CD4-positive, alpha-beta T cell treated with Interleukin-6 for 4 hours (primary cell): ENCODE measurements at regions not wholly inside any gene's neighbourhood (a gene's known extent, or its start where the extent isn't known, plus 50 kb on each side); places are given as distances from the start of the nearest gene placed in this dataset.
"Not testable (repeated sequence)": the region's sequence is repeated elsewhere in the genome, so short reads cannot be mapped to it uniquely, and the experiment has no call there.

Source experiments
- DNase-seq: peaks from one replicate; pipeline ENCODE4 v3.0.0-alpha.2; 2020; ENCODE audit warnings: mixed read lengths

DNA sequence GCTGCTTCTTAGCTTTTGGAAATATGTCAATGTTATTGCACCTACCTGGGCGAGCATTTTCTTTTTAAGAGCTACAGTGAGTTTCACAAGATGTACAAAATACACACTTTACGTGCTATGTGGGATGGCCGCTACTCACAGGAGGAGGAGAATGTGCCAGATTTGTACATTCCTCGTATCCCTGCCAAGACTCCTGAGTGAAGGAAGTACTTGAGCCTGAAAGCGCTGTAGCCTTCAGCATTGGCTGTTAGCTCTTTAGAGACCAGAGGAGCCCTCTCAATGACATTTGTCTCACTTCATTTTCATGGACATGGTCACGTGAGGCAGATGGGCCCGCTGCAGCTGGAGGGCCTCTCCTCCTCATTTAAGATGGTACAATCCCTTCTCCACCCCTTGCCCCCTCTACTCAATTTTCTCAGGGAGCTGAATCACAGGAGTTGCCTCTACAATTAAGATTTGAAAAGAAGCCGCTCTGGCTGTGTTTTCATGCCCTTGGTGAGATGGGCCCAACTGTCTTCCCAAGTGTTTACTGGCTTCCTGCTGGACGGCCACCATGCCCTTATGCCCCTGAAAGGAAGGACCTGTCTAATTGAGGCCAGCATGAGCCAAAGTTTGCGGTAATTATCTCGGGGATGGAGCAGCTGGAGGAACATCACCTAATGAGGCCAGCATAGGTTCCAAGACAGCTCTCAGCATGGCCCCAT, 442.6 kb downstream of the PRDM2 start:
- no peak for DNase-seq

DNA sequence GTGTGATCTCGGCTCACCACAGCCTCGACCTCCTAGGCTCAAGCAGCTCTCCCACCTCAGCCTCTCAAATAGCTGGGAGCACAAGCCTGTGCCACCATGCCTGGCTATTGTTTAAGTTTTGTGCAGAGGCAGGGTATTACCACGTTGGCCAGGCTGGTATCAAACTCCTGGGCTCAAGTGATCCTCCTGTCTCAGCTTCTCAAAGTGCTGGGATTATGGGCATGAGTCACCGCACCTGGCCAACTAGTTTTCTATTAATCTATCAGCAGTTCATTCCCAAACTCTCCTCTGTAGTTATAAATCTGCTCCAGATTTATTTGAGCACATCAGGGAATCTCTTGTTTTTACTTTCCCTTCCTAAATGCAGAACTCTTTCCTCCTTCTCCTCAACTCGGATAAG, 443.8 kb downstream of the PRDM2 start:
- DNase-seq, result no peak

DNA sequence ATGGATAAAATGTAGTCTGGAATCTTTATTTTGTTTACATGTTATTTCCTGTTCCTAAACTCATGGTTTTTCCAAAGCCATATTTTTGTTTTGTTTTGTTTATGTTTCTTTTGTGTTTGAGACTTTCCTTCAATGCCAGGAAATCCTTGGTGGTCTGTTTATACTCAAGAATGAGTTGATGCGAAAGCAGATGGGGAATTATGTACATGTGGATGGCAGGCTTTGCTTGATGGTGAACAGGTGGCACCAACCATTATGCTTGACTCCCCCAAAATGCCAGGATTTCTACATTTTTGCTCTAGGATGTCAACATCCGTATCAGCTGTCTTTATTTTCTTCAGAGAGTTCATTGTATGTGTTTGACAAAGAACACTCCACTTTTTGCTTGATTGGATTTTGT, 448.5 kb downstream of the PRDM2 start:
- DNase-seq, result no peak

DNA sequence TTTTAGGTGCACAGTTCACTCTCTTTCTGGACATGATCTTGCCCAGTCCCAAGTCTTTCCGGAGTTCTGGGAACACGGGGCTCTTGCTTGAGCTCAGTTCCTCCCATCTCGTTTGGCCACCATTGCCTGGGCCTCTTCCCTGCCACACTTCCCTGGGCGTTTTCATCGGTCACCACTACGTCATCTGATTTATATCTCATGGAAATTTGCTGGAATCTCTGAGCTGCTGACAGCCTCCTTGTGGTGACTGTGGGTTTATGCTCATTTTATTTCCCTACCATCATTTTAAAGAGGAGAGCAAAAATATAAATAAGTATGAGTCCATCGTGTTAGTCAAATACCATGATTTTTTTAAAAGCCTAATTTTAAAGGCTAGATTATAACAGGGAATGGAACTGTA, 449.1 kb upstream of the KAZN start:
- no peak for DNase-seq

DNA sequence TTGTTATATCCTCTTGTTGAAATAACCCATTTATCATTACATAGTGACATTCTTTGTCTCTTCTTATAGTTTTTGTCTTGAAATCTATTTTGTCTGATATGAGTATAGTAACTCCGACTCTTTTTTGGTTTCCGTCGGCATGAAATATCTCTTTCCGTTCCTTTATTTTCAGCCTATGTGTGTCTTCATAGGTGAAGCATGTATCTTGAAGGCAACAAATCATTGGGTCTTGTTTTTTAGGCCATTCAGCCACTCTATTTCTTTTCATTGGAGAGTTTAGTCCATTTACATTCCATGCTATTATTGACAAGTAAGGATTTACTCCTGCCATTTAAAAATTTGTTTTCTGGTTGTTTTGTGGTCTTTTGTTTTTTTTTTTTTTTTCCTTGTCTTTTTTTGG, 441.9 kb upstream of the KAZN start:
- no peak for DNase-seq

DNA sequence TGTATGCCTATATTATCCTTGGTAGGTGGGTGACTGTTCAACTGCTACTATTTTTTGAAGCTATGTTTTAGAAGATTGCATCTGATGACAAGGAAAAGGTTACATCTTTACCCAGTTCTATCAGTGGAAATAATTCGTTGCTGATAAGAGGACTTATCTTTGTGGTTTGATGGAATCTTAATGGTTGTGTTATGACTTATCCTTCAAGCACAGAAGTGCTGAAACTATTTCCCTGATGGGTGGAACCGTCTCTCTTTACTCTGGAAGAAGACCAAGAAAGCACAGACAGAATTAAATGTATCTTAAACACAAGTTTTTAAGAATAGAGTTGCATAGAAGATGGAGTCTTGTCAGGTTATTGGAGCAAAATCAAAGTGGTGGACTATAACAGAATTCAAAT, 437.7 kb upstream of the KAZN start:
- no peak for DNase-seq

DNA sequence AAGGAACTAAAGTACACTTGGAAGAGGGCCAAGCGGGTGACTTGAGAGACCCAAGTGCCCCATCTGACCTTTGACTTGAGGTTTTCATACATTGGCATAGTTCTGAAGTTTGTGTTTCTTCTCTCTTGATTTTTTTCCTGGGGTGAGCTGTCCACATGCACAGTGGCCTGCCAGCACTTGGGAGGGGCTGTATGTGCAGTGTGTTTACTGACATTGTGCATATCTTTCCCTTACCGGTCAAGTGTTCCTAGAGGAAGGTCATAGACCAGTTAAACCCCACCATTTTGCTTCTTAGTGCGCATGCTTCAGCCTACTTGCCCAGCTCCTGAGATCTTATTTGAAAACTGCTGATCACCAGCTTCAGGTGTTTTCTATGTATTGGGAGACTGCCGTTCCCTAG, 435.2 kb upstream of the KAZN start:
- no peak for DNase-seq

DNA sequence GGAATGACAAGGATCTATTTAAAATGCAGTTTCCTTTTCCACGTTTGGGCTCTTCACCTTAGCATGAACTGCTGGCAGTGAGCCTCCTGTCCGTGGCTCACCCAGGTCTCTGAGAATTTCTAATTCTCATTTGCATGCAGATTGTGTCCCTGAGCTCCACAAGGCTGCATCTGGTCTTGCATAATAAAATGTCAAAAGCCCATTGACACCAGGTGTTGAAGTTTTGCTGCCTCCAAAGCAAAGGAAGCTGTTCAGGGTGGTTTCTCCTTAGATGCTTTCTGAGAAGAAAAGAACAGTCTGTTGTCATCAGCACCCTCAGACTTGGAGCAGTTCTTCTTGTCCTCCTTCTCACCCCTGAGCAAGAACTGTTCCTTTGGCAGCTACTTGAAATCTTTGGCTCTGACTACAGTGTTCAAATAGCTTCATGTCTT, 433.1 kb upstream of the KAZN start:
- no peak for DNase-seq

DNA sequence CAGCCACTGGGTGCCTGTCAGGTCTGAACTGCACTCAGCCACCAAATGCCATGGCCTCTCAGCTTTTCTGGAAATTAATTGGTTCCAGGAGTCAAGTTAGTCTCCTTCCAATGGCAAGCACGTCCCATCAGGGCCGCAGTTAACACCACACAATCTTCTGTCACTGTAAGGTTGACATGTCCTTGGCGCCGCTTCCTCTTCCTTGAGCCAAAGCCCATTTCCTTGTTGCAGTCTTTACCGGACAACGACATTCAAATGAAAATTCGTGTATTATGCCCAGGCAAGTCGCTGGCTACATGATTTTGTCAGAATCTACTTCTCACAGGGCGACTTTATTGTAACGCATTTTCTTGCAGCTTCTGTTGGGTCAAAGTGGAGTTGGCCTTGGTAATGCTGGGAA, 430.6 kb upstream of the KAZN start:
- DNase-seq, result no peak

DNA sequence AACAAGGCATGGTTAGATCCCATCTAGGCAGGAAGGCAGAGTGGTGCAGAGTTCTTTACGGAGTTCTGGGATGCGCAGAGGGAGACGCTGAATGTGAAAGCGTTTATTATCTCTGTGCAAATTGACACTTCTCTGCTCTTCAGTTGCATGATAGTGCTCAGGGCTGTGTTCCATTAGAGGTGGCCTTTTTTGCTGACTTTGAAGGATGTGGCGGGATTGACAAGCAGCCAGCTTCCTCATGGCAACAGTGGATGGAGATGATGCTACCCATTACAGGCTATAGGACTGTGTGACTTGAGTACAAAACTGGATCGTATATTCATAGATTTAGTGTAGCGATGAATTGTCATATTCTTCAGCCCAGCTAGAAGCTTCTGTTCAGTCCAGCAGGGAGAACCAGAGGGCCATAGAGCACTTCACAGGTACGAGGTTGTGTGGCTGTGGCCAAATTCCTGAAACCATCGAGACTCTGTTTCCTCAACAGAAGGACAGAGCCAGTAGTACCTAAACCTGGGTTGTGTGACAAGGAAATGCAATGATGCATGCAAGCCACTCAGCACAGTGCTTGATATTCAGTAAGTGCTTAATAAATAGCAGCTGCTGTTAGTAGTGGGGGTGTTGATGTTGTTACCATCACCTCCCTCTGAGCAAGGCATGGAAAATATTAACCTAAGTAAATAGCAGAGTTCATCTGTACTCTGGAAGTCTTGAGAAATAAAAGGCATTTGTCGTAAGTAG, 430.0 kb upstream of the KAZN start:
- no peak for DNase-seq

DNA sequence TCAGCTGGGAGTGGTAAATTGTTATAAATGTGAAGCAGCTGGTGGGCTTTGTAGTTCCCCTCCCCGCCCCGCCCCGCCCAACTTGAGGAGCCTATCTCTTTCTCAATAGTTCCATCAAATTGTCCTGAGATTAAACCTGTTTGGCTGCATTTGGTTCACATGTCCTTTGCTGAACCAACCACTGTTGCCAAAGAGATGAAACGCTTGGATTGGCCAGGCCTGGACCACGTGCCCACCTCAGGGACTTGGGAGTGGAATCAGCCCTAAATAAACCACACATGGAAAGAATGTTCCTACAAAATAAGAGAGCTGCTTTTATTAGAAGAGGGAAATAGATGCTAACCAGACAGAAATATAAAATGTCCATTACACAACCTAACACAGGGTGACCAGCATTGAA, 424.9 kb upstream of the KAZN start:
- DNase-seq, result no peak

DNA sequence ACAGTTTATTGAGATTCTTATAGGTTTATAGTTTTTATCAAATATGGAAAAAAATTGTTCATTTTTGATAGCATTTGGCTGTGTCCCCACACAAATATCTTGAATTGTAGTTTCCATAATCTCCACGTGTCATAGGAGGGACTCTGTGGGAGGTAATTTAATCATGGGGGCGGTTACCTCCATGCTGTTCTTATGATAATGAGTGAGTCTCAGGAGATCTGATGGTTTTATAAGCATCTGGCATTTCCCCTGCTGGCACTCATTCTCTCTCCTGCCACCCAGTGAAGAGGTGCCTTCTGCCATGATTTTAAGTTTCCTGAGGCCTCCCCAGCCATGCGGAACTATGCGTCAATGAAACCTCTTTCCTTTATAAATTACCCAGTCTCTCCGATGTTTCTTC, 420.6 kb upstream of the KAZN start:
- DNase-seq, result not testable (repeated sequence)

DNA sequence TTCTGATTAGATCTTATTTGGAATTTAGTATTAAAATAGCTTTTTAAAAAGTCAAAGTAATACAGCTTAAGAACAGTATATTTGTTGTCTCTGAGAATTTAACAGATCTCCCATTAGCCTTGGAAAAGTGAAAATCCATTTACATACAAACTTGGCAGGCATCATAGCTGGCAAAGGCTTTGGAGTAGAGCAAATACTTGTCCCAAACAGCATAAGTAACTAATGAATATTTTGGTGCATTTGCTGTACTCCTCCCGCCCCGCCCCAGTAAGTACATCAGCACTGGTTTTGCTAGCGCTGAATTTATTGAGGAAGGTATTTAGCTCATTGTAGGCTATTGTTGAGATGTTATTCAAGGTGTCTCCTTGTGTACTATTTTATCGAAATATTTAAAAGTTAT, 417.7 kb upstream of the KAZN start:
- no peak for DNase-seq

DNA sequence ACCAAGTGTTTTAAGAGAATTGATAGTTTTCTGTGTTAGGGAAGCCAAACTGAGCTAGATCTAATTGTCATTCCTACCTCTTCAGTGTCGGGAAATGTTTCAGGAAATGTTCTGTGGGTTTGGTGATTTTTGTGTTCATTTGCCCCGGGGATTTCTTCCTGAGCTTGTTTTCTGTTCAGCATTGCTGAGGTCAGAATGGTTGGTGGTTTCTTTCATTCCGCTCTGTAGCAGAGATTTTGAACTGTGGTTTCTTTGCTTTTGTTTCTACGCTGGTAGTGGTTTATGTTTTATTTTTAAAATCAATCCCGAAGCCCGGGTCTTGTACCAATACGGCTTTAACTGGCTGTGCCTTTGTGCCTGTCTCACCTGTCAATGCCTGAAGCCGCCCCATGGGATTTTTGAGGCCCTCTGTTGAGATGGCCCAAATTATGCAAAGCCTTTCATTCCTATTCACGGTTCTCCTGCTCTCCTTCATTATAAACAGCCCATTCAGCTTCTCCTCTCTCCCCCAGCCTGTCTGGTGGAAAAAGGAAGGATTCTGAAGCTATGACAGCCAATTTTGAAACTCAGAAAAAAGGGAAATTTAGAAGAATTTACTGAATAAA, 417.2 kb upstream of the KAZN start:
- no peak for DNase-seq

DNA sequence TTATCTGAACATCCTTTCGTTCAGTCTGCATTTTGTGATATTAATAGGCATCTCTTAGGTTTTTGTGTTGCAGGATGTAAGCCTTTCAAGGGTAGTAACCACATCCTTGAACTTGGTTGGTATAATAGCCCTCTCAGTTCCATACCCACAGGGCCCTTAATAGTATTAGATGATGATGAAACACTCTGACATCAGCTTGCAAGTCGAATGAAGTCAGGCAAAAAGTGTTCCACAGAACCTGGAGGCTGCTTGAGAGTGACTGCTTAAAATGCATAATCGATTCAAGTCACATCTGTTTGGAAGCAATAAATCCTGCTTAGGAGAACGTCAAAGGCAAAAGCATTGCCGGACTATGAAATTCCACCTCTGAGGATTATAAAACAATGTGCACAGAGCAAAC, 415.6 kb upstream of the KAZN start:
- no peak for DNase-seq

DNA sequence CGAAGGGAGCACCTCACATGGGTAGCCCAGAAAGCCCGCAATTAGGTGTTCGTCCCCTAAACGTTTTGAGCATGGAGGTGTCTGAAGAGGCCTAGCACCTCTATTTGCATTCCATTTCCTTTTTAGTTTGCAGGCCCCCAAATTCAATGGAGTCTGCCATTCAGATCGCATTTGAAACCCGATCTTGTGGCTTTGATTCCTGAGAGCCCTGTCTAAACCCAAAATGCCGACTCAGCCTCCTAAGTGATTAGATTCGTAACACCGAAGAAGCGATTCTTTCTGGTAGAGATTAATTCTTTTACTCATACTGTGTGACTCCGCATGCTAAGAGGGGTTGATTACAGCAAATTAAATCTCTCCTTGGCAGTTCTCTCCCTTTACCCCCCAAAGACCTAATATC, 415.2 kb upstream of the KAZN start:
- DNase-seq, result no peak

DNA sequence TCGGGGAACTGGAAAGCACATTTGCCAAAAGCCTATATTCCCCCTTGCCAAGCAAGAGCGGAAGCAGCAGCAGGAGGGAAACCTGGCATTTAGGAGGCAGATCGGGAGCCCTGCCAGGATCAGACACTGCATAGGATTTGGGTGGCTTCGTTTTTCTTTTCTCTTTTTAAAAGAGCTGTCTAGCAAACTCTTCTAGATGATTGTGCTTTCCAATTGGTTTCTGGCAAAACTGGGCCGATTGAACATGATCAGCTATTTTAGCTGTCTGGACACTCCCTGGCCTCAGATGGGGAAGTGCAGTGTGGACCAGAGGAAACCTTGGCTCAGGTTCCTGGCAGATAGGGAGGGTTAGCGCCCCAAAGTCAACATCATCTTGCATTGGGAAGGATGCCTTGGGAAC, 414.0 kb upstream of the KAZN start:
- DNase-seq, result no peak

DNA sequence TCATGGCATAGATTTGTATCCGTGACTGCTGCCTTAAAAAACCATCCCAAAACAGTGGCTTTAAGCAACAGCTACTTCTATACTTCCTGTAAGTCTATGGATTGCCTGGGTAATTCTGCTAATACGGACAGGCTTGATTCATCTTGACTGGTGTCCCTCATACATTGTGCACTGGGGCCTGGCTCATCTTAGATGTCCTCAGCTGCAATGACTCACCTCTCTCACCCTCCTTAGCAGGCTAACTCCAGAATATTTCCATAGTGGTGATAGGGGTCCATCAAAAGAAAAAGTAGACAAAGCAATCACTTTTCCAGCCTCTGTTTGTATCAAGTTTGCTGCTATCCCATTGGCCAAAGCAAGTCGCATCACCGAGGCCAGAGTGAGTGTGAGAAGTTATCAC, 409.1 kb upstream of the KAZN start:
- no peak for DNase-seq

DNA sequence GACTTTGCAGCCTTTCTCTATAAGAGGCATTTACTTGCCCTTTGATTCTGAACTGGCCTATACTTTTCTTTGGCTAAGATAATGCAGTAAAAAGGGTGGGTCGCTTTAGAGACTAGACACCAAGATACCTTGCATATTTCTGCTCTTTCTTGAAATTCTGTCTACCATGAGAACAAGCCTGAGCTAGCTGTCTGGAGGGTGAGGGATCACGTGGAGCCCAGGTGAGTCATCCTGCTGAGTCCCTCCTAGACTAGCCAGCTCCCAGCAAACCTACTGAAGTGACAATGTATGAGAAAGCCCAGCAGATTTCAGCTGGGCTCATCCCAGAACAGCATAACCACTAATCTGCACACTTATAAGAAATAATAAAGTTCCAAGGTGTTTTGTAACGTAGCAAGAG, 408.0 kb upstream of the KAZN start:
- no peak for DNase-seq

DNA sequence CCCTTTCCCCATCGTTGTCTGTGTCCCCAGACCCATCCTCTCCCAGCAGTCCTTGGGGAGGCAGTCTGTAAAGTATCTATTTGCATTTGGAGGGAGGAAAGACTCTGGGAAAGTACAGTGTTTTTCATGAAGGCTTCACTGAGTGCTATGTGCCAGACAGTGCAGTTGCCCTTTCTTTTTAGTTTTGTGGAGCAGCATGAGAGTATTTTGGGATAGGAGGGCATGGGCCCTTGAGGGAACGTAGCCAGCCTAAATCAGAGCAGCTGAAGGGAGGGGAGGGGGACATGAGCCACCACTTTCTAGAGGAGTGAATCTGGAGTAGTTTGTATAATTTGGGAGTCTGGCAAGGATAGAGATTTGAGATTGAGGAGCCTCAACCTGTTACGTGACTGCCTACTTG, 404.0 kb upstream of the KAZN start:
- no peak for DNase-seq

DNA sequence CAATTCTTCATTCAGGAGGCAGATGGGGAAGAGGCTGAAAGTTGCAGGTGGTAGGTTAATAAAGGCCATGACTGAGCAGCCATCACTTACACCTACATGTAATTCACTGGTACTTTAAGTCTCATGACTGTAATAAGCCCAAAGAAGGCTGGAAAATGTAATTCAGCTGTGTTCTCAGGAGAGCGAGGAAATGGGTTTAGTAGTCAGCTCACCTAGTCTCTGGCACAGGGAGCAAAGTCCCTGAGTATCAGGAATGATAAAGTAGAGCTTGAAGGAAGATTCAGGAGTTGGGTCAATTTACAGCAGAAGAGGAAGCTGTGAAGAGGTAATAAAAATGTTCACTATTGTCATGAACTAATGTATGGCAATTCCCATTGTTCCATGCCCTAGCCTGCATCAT, 393.4 kb upstream of the KAZN start:
- DNase-seq, result no peak

DNA sequence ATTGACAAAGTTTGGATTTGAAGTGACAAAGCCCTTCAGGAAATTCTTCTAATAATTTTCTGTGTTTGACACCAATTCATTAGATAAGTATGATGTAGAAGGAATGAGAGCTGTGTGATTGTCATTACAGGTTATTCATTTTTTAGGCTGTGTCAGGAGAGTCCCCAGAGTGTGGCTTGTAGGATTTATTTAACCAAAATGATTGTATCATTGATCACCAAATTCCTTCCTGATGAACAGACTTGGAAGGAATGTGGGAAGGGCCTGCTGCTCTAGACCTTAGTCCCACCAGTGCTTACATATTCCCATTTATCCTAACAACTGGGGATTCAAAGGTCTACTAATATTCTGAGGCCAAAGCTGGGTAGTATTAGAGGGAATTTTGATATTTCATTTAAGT, 383.3 kb upstream of the KAZN start:
- DNase-seq, result no peak

DNA sequence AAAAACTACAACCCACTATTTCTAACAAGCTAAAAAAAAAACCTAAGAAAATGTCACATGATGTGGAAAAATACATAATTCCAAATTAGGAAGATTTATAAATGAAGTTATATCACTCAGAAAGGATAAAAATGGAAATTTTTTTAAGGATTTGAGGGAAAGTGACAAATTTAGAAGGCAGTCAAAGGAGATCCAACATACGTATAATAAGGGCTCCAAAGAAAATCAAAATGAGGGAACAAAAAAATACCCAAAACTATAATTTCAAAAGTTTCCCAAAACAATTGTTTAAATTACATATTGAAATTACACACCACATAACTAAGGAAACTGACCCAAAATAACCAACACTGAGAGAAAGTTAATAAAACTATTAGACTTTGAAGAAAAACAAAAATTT, 381.1 kb upstream of the KAZN start:
- no peak for DNase-seq

DNA sequence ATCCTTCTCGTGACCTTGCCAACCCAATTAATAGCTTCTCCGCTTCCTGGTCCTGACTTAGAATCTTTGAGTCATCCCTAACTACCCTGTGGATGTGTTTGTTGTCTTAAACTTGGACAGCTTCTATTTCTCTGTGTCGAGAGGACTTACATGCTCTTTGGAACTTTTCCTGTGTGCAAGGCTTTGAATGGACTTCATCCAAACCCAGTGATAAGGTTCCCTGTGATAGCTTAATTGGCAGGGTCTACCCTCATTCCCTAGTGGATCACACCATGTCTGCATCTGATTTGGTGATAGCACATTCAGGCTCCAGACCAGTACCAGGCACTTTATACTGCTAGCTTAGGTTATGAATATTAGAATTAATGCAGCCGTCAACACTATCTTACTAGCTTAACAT, 378.2 kb upstream of the KAZN start:
- DNase-seq, result no peak

DNA sequence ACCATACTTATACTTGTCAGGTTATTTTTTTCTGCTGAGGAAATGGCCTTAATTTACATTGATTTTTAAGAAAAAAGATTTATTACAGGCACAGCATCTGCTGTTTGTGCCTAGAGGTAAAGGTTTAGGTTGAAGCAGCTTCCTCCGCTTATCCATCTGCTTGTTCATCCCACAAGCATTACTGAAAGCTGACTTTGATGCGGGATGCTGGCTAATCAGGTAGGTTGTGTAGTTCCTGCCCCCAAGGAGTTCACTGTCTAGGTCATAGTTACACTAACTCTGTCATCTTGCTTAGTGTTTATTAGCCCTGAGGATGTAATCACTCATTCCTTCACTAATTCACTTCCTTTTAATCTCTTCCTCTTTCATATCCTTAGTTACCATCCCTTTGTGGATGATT, 377.7 kb upstream of the KAZN start:
- no peak for DNase-seq
